SKM-1 treated with dmso at 0.1 percent for 144 hours (cell line): ENCODE measurements at regions not wholly inside any gene's neighbourhood (a gene's known extent, or its start where the extent isn't known, plus 50 kb on each side); places are given as distances from the start of the nearest gene placed in this dataset.

Experiments used
- DNase-seq: peaks from one replicate; lab custom pipeline; 2025; ENCODE audit not compliant: unreplicated experiment; lab: John Stamatoyannopoulos, UW

- no peak for DNase-seq
These were observed 157.5 kb upstream of the IER5L start for GRCh38 chr9:129335464-129336129.

GRCh38 chr9:129334105-129334935, 156.3 kb upstream of the IER5L start:
- DNase-seq, result peak; percentile 97

GRCh38 chr9:129333617-129334104, 155.6 kb upstream of the IER5L start:
- no peak for DNase-seq

- no peak for DNase-seq
These were observed 154.5 kb upstream of the IER5L start for GRCh38 chr9:129332581-129332980.

- DNase-seq, result no peak
These were observed 153.9 kb upstream of the IER5L start for GRCh38 chr9:129331772-129332500.

GRCh38 chr9:129331493-129331765, 153.4 kb upstream of the IER5L start:
- no peak for DNase-seq

- DNase-seq, result no peak
These were observed 152.8 kb upstream of the IER5L start for GRCh38 chr9:129330711-129331492.

GRCh38 chr9:129328355-129329042, 150.4 kb upstream of the IER5L start:
- no peak for DNase-seq

GRCh38 chr9:129327552-129328328, 149.7 kb upstream of the IER5L start:
- no peak for DNase-seq

GRCh38 chr9:129326061-129327005, 148.3 kb upstream of the IER5L start:
- DNase-seq, result no peak

GRCh38 chr9:129324808-129325502, 146.9 kb upstream of the IER5L start:
- DNase-seq, result no peak

GRCh38 chr9:129323999-129324553, 146.0 kb upstream of the IER5L start:
- DNase-seq, result no peak

GRCh38 chr9:129323376-129323998, 145.4 kb upstream of the IER5L start:
- DNase-seq, result no peak

- no peak for DNase-seq
These were observed 144.7 kb upstream of the IER5L start for GRCh38 chr9:129322641-129323375.

- no peak for DNase-seq
These were observed 144.1 kb upstream of the IER5L start for GRCh38 chr9:129322022-129322621.
